Type B pancreatic cell (in vitro differentiated cells): ENCODE measurements at regions not wholly inside any gene's neighbourhood (a gene's known extent, or its start where the extent isn't known, plus 50 kb on each side); places are given as distances from the start of the nearest gene placed in this dataset.

Experiments used
- DNase-seq: peaks from one replicate; pipeline ENCODE4 v3.0.0; 2021; ENCODE audit warnings: mixed read lengths; ENCODE audit not compliant: unreplicated experiment; ENCODE audit errors: extremely low spot score
- H3K27ac Mint-ChIP-seq: 2 replicates; pipeline ENCODE4 v1.8.0; 2021; ENCODE audit warnings: mild to moderate bottlenecking, mixed read lengths
- H3K27me3 Mint-ChIP-seq: 2 replicates; pipeline ENCODE4 v1.8.0; 2021; ENCODE audit warnings: mixed read lengths
- H3K36me3 Mint-ChIP-seq: 2 replicates; pipeline ENCODE4 v1.8.0; 2021; ENCODE audit warnings: mixed read lengths
- H3K4me1 Mint-ChIP-seq: one replicate; pipeline ENCODE4 v1.8.0; 2021; ENCODE audit warnings: mixed read lengths; ENCODE audit not compliant: unreplicated experiment
- H3K4me3 Mint-ChIP-seq: 2 replicates; pipeline ENCODE4 v1.8.0; 2021; ENCODE audit warnings: mild to moderate bottlenecking, mixed read lengths
- H3K9me3 Mint-ChIP-seq: 2 replicates; pipeline ENCODE4 v1.8.0; 2021; ENCODE audit warnings: mixed read lengths
- CTCF ChIP-seq: fragments of 200-600 bp; sonication (generic); conservative IDR thresholded peaks from 2 replicates; pipeline ENCODE4 v1.5.0; 2021; ENCODE audit warnings: antibody characterized with exemption, mild to moderate bottlenecking

- H3K27me3 Mint-ChIP-seq: peaks cover 18% of the 10 kb centered on the region
- no peak for DNase-seq
- H3K36me3 Mint-ChIP-seq: no peaks in the 10 kb centered on the region
- H3K4me3 Mint-ChIP-seq: no peak overlapping the region
- H3K4me1 Mint-ChIP-seq: no peaks in the 10 kb centered on the region
- TF ChIP-seq CTCF: no peak
- no peak overlapping the region for H3K27ac Mint-ChIP-seq
- H3K9me3 Mint-ChIP-seq: peaks cover 13% of the 10 kb centered on the region
Measured at GRCh38 chr15:57835119-57835518, 128.6 kb downstream of the POLR2M start.

GRCh38 chr15:57849317-57849716 is 142.8 kb downstream of the POLR2M start:
- Mint-ChIP-seq H3K27ac (no peak overlapping the region), H3K36me3 (no peaks in the 10 kb centered on the region), H3K9me3 (no peaks in the 10 kb centered on the region), H3K4me3 (no peak overlapping the region), H3K4me1 (no peaks in the 10 kb centered on the region), H3K27me3 (peaks cover 19% of the 10 kb centered on the region)
- DNase-seq: no peak
- TF ChIP-seq CTCF: no peak

- H3K27ac Mint-ChIP-seq: no peak overlapping the region
- H3K4me3 Mint-ChIP-seq: no peak overlapping the region
- no peaks in the 10 kb centered on the region for H3K9me3 Mint-ChIP-seq
- H3K27me3 Mint-ChIP-seq: peaks cover 13% of the 10 kb centered on the region
- no peak for DNase-seq
- H3K4me1 Mint-ChIP-seq: no peaks in the 10 kb centered on the region
- H3K36me3 Mint-ChIP-seq: no peaks in the 10 kb centered on the region
- no peak for TF ChIP-seq CTCF
Measured at GRCh38 chr15:57854531-57854930, 148.0 kb downstream of the POLR2M start.

- no peak overlapping the region for H3K27ac Mint-ChIP-seq
- H3K36me3 Mint-ChIP-seq: no peaks in the 10 kb centered on the region
- TF ChIP-seq CTCF: no peak
- H3K4me3 Mint-ChIP-seq: no peak overlapping the region
- H3K4me1 Mint-ChIP-seq: no peaks in the 10 kb centered on the region
- H3K9me3 Mint-ChIP-seq: no peaks in the 10 kb centered on the region
- H3K27me3 Mint-ChIP-seq: peaks cover 14% of the 10 kb centered on the region
- DNase-seq: no peak
Measured at GRCh38 chr15:57857871-57858270, 151.4 kb downstream of the POLR2M start.

- peaks cover 19% of the 10 kb centered on the region for H3K27me3 Mint-ChIP-seq
- no peaks in the 10 kb centered on the region for H3K9me3 Mint-ChIP-seq
- H3K4me1 Mint-ChIP-seq: no peaks in the 10 kb centered on the region
- H3K36me3 Mint-ChIP-seq: no peaks in the 10 kb centered on the region
- no peak for TF ChIP-seq CTCF
- no peak for DNase-seq
- H3K27ac Mint-ChIP-seq: no peak overlapping the region
- H3K4me3 Mint-ChIP-seq: no peak overlapping the region
Measured at GRCh38 chr15:57859130-57859685, 152.7 kb downstream of the POLR2M start.

- Mint-ChIP-seq H3K4me1 (no peaks in the 10 kb centered on the region), H3K4me3 (no peak overlapping the region), H3K9me3 (no peaks in the 10 kb centered on the region), H3K27me3 (peaks cover 25% of the 10 kb centered on the region), H3K36me3 (no peaks in the 10 kb centered on the region), H3K27ac (no peak overlapping the region)
- TF ChIP-seq CTCF: peak; percentile 92
- no peak for DNase-seq
Measured at GRCh38 chr15:57861034-57861638, 154.6 kb downstream of the POLR2M start.
